ENCODE measurements at regions not wholly inside any gene's neighbourhood (a gene's known extent, or its start where the extent isn't known, plus 50 kb on each side); places are given as distances from the start of the nearest gene placed in this dataset.

DNA sequence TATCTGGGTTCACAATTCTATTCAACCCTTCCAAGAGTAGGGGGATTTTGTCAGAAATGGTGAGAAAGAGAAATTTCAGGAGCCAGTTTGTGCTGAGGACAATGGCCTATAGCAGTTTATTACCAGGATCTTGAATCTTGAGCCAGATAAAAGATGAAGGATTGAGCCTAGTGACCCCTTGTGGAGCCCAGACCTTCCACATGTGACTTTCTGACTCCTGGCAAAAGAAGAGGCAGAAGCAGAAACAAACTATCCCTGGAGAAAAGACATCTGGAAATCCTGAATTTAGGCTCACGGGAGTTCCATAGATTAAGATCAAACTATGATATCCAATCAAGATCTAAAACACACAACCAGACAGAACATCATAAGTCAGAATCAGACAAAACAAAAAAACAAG is 60.9 kb upstream of the CHRM2 start:
- DNase-seq (ENCODE audit: low read depth), result no peak

DNA sequence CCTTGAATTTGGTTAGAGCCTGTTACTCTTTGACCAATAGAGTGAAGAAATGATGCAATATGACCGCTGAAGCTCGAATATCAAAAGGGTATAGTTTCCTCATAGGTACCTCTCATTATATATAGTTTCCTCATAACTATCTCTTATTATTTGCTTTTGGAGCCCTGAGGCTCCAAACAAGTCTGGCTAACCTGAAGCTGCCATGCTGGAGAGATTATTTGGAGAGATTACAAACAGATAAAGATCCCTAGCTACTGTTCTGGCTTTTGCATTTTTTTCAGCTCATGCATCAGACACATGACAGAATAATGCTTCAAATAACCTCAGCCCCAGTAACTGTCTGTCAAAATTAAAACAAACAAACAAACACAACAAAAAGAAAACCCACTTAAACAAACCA is 65.4 kb upstream of the CHRM2 start:
- no peak for DNase-seq (ENCODE audit: low read depth)

DNA sequence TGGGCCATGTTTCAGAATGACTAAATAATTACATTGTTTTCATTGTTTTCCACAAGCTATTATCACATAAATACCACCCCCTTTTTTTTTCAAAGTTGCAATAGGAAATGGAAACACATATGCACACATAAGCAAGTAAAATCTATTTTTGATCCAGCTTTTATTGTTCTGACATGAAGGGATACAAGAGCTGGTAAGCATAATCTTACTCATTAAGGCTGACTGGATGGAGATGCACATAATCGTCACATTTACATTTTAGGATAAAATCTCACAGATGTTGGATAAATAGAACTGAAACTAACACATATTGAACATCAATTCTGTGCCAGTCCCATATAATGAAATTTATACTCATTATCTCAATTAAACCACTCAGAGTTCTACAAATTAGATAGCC is 84.5 kb upstream of the CHRM2 start:
- no peak for DNase-seq (ENCODE audit: low read depth)

DNA sequence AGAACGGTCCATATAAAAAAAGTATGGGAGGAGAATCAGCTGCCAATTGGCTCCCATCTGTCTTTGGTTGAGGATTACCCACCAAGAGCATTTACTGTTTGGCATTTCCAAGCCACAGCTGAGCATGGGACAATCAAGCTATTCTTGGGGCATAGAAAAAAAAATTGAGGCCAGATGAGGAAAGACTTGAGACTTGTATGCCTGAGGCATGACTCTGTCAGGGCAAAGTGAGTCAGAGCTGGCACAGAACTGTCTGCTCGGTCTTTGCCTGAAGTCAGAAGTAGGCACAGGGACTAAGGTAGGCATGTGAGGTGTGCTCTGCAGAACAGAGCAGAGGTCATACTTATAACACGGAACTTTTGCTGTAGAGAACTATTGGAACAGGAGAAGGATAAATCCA is 126.5 kb upstream of the CHRM2 start:
- no peak for DNase-seq (ENCODE audit: low read depth)

DNA sequence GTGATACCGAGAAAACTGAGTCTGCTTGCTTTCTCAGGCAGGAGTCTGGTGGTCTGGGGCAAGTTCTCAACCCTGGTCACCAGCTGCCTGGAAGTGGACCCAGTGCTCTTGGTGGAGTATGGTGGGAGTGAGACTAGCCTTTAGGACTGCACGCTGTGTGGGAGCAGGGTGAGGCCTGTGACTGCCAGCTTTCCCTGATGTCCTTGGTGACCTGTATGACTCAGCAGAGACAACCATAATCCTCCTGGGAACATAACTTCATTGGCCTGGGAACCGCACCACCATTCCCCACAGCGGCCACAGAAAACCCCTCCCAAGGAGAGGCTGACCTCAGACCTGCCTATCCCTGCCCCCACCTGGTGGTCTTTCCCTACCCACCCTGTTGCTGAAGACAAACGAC is 139.5 kb upstream of the CHRM2 start:
- no peak for DNase-seq (ENCODE audit: low read depth)

DNA sequence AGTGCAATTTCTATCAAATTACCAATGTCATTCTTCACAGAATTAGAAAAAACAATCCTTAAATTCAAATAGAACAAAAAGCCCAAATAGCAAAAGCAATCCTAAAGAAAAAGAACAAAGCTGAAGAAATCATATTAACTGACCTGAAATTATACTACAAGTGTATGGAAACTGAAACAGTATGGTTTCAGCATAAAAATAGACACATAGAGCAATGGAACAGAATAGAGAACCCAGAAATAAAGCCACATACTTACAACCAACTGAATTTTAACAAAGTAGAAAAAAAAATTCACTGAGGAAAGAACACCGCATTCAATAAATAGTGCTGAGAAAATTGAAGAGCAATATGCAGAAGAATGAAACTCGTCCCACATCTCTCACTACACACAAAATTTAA is 142.0 kb upstream of the CHRM2 start:
- no peak for DNase-seq (ENCODE audit: low read depth)

DNA sequence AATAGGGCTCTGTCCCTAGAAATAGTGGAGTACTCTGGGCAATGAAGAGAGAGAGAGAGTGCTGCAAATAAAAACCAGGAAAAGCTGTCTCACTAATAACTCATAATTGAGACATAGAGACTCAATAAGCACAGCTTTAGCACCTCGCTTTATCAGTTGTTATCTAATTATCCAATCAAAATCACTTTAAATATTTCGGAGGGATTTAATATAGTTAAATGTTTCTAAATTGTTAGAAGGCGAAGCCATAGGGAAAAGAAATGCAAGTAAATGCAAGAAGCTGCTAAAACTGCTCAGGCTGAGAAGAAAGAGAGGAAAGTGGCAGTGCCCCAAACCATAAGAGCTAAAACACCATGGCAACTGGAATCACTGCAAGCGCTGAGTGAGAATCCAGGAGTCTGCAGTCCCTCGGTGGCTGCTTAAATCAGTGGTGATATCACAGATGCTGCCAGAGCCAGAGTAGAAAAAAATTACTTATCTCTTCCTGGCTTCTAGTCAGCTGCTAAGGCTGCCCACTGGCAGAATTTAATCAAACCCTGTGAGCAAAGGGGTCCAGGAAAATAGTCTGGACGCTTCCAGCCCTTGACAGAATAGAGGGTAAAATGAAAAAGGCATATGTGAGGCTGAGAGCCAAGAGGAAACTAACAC is 150.4 kb upstream of the CHRM2 start:
- no peak for DNase-seq (ENCODE audit: low read depth)

DNA sequence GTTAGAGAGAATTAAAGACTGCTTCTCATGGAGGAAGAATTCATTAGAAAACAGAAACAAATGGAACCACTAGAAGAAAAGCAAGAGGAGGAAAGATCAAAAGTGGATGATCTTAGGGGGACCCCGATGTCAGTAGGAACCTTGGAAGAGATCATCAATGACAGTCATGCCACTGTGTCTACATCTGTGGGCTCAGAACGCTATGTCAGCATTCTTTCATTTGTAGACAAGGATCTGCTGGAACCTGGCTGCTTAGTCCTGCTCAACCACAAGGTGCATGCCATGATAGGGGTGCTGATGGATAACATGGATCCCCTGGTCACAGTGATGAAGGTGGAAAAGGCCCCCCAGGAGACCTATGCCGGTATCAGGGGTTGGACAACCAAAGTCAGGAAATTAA is 154.4 kb upstream of the CHRM2 start:
- DNase-seq (ENCODE audit: low read depth), result no peak

DNA sequence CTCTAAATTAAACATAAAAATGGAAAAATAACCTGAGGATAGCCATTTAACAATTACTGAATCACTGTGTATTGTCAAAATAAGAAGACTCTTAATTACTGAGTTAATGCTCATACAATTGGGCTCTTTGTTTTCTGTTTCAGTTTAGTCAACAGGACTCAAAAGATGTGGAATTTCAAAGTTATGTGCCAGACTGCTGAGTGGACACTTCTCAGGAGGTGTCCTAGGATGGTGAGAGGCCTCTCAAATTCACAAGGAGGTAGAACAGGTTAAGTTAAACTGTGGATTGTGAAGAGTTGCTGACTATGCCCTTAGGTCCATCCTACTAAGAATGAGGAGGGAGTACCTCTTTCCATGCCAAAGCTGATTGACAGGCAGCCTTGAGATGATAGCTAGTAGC is 157.7 kb upstream of the CHRM2 start:
- no peak for DNase-seq (ENCODE audit: low read depth)

DNA sequence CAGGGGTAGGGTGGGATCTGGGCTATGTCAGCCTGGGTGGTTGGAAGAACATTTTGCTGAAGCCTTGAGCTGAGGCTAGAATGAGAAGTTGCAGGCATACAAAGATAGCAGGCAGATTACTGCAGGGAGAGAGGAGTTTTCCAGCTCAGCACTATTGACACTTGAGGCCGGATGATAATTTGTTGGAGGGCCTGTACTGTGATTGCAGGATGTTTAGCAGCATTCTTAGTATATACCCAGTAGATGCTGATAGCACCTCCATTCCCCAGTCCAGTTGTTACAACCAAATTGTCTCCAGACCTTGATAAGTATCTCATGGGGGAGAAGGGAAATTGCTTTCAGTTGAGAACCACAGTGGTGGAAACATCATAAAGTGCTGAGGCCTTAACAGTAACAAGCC is 158.6 kb upstream of the CHRM2 start:
- DNase-seq (ENCODE audit: low read depth), result no peak

DNA sequence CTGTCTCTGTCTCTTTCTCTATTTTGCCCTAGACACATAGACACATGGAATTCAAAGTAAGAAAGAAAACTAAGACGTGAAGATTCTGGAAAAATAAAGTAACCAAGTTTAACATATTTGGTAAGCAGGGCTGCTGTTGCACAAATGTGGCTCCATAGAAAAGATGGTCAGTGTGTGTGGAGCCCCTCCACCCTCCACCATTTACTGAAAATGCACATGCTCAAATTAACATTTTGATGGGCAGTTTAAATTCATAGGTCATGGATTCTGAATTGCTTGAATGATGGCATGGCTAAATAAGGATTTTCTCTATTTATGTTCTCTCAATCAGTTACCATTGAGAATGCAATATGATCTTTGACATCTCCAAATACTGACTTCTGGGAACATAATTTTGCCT is 165.5 kb upstream of the CHRM2 start:
- no peak for DNase-seq (ENCODE audit: low read depth)

DNA sequence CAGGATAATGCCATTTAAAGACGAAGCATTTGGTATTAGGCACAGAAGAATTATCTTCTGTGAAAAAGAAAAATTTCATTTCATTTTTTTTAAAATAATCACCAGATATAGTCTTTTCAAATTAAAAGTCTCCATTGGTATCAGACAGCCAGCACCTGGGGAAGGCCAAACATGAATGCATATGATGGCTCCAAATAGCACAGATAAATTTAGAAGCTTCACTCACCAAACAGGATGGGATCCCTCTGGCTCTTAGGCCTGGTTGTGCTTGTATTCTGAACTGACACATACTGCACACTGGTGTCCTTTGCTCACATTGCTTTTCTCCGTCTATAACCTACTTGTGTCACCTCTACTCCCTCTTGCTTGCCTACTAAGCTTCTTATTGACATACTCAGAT is 169.5 kb upstream of the CHRM2 start:
- no peak for DNase-seq (ENCODE audit: low read depth)

DNA sequence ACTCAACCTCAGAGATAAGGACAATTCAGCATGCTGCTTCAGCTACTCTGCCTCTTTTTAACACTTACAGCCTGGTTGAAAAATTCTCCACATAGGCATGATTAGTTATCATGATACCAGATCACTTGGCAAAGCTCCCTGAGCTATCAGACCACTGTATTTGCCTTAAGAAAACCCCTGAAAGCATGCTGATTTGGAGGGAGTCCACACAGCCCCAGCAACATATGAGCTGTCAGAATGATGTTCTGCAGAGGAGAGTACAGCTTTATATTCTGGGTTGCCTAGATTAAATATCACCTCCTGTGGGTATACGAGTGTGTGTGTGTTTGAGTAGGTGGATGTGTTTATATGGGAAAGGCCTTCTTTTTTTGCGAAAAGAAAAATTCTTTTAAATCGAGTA is 170.2 kb upstream of the CHRM2 start:
- no peak for DNase-seq (ENCODE audit: low read depth)

DNA sequence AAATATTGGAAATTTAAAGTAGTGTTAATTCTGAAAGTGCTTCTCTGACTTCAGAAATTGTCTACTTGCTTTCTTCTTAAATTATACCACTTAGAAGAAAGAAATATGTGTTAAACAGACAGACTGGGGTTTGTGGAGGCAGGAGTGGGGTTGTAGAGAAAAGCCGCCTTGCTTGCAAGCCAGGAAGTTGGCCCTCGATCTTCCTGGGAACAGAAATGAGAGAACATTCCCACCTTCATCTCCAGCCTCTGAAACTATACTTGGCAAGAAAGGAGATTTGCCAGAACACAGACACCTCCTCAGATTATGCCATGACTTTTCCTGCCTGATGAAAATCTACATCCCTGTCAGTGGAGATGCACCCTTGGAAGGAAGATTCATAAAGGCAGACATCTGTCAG is 171.2 kb upstream of the CHRM2 start:
- DNase-seq (ENCODE audit: low read depth), result no peak

DNA sequence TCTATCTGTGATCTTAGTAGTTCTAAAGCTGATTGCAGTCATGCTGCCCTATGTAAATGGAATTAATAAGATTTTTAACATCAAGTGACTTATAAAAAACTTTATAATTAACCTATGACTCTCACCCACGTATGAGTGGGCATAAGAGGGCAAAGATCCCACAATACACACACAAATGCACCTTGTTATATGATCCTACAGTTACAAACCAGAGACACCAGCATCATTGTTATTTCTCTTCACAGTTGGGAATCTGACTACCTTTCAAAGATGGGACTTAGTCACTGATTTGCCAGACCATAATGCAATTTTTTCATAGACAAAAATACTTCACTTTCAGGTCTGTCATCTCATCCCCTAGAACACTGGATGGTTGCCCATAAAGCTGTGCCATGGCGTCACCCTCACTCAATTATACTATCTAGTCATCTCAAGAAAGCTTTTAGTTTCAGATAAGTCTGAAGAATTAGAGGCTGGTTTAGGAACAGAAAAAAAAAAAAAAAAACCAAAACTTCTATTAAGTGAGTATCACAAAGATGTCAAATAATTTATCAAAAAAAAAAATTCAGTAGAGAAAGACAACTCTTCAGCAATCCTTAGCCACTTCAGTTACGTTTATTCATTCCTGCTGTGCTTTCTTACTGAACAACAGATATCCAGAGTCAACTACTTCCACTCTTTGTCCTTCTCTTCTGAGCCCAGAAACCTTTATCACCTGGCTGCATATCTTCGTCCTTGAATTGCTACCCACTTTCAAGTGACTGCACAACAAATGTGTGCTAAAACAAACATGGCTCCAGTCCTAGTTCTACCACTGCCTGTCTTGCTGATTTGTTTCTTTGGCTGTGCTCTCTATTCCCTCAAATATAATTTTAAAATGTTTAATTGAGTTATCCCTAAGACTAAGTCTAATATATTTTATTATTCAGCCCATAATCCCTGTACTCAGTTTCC is 175.0 kb upstream of the CHRM2 start:
- no peak for DNase-seq (ENCODE audit: low read depth)

DNA sequence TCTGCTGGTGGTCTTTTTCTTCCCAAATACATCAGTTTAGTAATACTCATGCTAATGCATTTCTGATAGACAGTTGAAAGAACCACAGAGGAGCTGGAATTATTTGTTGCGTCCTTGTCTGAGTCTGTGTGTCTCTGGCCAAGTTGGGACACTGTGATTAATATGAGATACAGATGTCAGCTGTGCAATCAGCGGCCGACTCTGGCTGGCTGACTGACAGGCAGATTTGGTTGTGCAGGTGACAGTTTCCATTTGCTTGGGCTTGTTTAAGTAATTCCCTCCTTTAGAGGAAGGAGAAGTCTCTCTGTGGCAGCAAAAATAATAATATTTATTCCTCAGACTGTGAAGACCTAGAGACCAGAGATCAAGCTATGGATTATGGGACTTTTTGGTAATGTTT is 176.2 kb upstream of the CHRM2 start:
- DNase-seq (ENCODE audit: low read depth), result no peak

DNA sequence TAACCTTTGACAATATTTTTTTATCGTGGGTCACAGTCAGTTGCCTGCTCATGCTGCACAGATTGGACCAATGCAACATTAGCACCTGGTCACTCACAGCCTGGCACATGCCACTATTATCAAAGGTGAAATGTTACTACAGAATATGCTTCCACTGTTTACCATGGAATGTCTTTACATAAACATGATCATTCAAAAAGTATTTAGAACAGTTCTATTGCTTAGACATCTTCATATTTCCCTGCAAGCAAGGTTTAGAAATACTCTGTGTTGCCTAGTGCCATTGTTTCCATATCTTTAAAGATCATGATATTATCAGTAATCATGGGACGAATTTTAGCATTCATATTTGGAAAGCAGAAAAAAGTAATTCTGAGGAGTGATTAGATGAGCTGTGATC is 179.9 kb upstream of the CHRM2 start:
- DNase-seq (ENCODE audit: low read depth), result no peak

DNA sequence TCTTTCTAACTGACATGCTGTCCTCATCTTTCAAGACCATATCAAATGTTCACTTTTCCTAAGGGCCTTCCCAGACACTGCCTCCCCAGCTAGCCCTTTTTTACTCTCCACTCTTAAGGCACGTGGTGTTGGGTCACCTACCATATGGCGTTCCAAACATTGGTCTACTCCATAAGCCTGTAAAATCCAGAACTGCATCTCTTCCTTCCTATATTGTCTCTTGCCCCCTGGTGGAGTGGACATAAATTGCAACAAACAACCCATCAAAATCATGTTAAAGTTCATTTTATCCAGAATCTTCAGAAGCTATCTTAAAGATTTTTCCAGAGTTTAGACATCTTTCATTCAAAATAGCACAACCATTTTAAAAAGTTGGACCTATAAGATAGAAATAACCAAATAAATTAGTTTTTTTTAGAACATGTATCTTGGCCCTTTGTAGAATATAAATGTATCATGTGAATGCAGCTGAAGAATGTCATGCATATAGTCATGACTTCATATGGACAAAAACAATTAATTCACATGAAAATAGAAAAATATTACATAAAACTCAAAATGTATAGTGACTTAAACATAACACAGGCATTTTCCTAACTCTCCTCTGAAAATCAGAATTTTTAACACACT is 180.6 kb upstream of the CHRM2 start:
- DNase-seq (ENCODE audit: low read depth), result no peak

DNA sequence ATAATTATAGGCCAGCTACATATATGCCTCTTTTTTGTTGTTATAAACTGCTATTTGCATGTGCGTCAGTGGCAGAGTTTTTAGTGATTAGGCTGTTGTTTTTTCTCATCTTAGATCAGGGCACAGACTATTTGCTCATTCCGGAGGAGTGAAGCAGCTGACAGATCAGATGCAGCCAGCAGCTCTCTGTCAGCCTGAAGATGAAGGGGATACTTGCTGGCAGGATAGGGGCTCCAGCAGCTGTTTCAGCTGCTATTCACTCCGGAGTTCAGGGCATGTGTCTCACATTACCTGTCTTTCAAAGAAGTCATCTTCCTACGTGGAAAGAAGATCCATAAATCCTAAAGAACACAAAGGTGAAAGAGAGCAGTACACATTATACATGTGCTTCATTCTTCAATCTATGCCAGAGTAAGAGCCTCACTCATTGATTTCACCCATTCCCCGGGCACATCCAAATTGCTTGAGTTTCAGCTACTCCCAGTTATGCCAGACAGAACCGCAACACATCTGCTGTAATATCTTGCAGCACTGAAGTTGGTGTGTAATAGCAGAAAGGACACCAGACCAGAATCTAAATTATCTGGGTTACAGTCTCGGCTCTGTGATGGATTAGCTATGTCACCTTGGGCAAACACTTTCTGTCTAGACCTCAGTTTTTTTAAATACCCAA is 182.8 kb upstream of the CHRM2 start:
- no peak for DNase-seq (ENCODE audit: low read depth)

DNA sequence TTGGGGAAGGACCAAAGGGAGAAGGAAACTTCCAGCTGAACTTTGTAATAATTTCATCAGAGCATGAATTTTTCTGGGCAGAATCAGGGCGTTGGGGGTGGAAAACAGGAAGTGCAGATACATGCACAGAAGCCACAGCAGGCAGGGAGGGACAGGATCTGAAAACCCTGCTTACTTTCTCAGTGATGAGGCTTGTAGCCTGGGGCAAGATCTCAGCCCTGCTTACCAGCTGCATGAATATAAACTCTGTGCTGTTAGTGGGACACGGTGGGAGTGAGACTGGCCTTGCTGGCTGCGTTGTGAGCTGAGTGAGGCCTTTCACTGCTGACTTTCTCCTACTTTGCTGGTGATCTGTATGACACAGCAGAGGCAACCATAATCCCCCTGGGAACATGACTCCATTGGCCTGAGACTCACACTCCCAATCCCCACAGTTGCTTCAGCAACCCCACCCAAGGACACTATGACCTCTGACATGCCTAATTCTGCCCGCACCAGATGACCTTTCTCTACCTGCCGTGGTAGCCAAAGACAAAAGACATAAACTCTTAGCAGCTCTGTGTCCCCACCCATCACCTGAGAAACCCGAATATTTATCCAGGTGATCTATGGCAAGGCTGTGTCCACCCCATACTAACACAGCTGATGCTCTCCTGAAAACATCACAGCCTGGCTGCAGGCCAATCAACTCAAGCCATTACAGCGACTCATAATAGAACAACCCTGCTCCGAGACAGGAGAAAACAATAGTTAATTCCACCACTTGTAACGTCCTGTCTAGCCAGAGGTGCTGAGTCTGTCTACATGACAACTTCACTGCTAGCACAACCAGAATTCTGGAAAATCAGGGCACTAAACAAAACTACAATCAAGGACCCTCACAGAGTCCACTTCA is 190.7 kb upstream of the CHRM2 start:
- no peak for DNase-seq (ENCODE audit: low read depth)

DNA sequence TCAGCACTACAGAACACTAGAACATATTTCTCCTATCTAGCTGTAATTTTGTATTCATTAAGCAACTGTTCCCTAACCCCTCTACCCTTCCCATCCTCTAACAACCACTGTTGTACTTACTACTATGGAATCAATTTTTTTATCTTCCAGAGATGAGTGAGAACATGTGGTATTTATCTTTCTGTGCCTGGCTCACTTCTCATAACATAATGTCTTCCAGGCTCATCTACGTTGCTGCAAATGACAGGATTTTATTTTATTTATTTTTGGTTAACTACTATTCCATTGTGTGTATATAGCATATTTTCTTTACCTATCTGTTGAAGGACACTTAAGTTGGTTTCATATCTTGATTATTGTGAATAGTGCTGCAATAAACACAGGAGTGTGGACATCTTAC is 200.9 kb upstream of the CHRM2 start:
- DNase-seq (ENCODE audit: low read depth), result no peak

Data from activated T-cell treated with anti-CD3 and anti-CD28 coated beads for 24 hours (primary cell).